ENCODE measurements at regions not wholly inside any gene's neighbourhood (a gene's known extent, or its start where the extent isn't known, plus 50 kb on each side); places are given as distances from the start of the nearest gene placed in this dataset.

GRCh38 chr13:58059624-58060023, 428.1 kb downstream of the PCDH17 start:
- Histone ChIP-seq H3K4me1 (ENCODE audit: control insufficient read depth in 1 of 2, low read depth in 2 of 2) (no peaks in the 10 kb centered on the region), H3K27me3 (replicated peaks; ENCODE audit: insufficient read depth) (no peaks in the 10 kb centered on the region), H3K9me3 (peaks cover 1% of the 10 kb centered on the region), H3K36me3 (no peaks in the 10 kb centered on the region), H3K27ac (no peak overlapping the region), H3K4me3 (no peak overlapping the region)
- DNase-seq (ENCODE audit: low spot score): no peak
- TF ChIP-seq CTCF (IDR thresholded peaks at IDR 0.05): no peak
- ATAC-seq (ENCODE audit: insufficient number of reproducible peaks, low FRiP score, low read depth): no peak

- DNase-seq (ENCODE audit: low spot score) (no peak), ATAC-seq (ENCODE audit: insufficient number of reproducible peaks, low FRiP score, low read depth) (no peak)
- Histone ChIP-seq H3K4me1 (ENCODE audit: control insufficient read depth in 1 of 2, low read depth in 2 of 2) (no peaks in the 10 kb centered on the region), H3K36me3 (no peaks in the 10 kb centered on the region), H3K27ac (no peak overlapping the region), H3K4me3 (no peak overlapping the region), H3K27me3 (replicated peaks; ENCODE audit: insufficient read depth) (no peaks in the 10 kb centered on the region), H3K9me3 (no peaks in the 10 kb centered on the region)
- TF ChIP-seq CTCF (IDR thresholded peaks at IDR 0.05): no peak
Observed at GRCh38 chr13:58080806-58081205, 449.3 kb downstream of the PCDH17 start.

- Histone ChIP-seq H3K4me3 (no peak overlapping the region), H3K9me3 (no peaks in the 10 kb centered on the region), H3K36me3 (no peaks in the 10 kb centered on the region), H3K4me1 (ENCODE audit: control insufficient read depth in 1 of 2, low read depth in 2 of 2) (no peaks in the 10 kb centered on the region), H3K27me3 (replicated peaks; ENCODE audit: insufficient read depth) (no peaks in the 10 kb centered on the region), H3K27ac (no peak overlapping the region)
- no peak for ATAC-seq (ENCODE audit: insufficient number of reproducible peaks, low FRiP score, low read depth)
- no peak for DNase-seq (ENCODE audit: low spot score)
- no peak for TF ChIP-seq CTCF (IDR thresholded peaks at IDR 0.05)
Observed at GRCh38 chr13:58081301-58081820, 449.8 kb downstream of the PCDH17 start.

GRCh38 chr13:58083064-58083463, 451.5 kb downstream of the PCDH17 start:
- no peak for TF ChIP-seq CTCF (IDR thresholded peaks at IDR 0.05)
- H3K9me3 ChIP-seq: no peaks in the 10 kb centered on the region
- no peak for DNase-seq (ENCODE audit: low spot score)
- no peak for ATAC-seq (ENCODE audit: insufficient number of reproducible peaks, low FRiP score, low read depth)
- H3K36me3 ChIP-seq: no peaks in the 10 kb centered on the region
- no peak overlapping the region for H3K27ac ChIP-seq
- no peak overlapping the region for H3K4me3 ChIP-seq
- H3K4me1 ChIP-seq (ENCODE audit: control insufficient read depth in 1 of 2, low read depth in 2 of 2): no peaks in the 10 kb centered on the region
- no peaks in the 10 kb centered on the region for H3K27me3 ChIP-seq (replicated peaks; ENCODE audit: insufficient read depth)

- no peak for TF ChIP-seq CTCF (IDR thresholded peaks at IDR 0.05)
Observed at GRCh38 chr13:58085274-58085673, 453.7 kb downstream of the PCDH17 start.

More at GRCh38 chr13:58085274-58085673, 453.7 kb downstream of the PCDH17 start:
- Histone ChIP-seq H3K27me3 (replicated peaks; ENCODE audit: insufficient read depth) (no peaks in the 10 kb centered on the region), H3K4me3 (no peak overlapping the region), H3K4me1 (ENCODE audit: control insufficient read depth in 1 of 2, low read depth in 2 of 2) (no peaks in the 10 kb centered on the region), H3K9me3 (no peaks in the 10 kb centered on the region), H3K36me3 (no peaks in the 10 kb centered on the region), H3K27ac (no peak overlapping the region)
- DNase-seq (ENCODE audit: low spot score): no peak
- no peak for ATAC-seq (ENCODE audit: insufficient number of reproducible peaks, low FRiP score, low read depth)

All from thoracic aorta (tissue), 2 donors.